WTC11 (cell line): ENCODE measurements at regions not wholly inside any gene's neighbourhood (a gene's known extent, or its start where the extent isn't known, plus 50 kb on each side); places are given as distances from the start of the nearest gene placed in this dataset.
"Not testable (repeated sequence)": the region's sequence is repeated elsewhere in the genome, so short reads cannot be mapped to it uniquely, and the experiment has no call there.

Source experiments
- ATAC-seq: fragments of 200-7000 bp; cut with Tn5 transposase; 2 replicates; pipeline ENCODE4 v1.10.0; 2021; ENCODE audit warnings: mild to moderate bottlenecking, moderate library complexity
- CTCF ChIA-PET: fragments of 300-600 bp; sonication (Branson Sonifier 250); formaldehyde crosslinking; loops from one replicate; lab custom pipeline; 2021; ENCODE audit warnings: antibody characterized with exemption; lab: Charles Lee
- POLR2A ChIA-PET: fragments of 350-600 bp; sonication (Branson Sonifier 250); formaldehyde crosslinking; loops from one replicate; lab custom pipeline; 2021; ENCODE audit warnings: antibody characterized with exemption; lab: Charles Lee
- DNase-seq: peaks from one replicate; pipeline ENCODE4 v3.0.0; 2021; ENCODE audit warnings: low spot score
- H3K27ac Mint-ChIP-seq: 2 replicates; pipeline ENCODE4 v1.8.0; 2021; ENCODE audit warnings: mixed read lengths
- H3K27me3 Mint-ChIP-seq: 2 replicates; pipeline ENCODE4 v1.8.0; 2021; ENCODE audit warnings: low read depth, mild to moderate bottlenecking, moderate library complexity, mixed read lengths
- H3K36me3 Mint-ChIP-seq: 2 replicates; pipeline ENCODE4 v1.8.0; 2021; ENCODE audit warnings: mixed read lengths
- H3K4me1 Mint-ChIP-seq: 2 replicates; pipeline ENCODE4 v1.8.0; 2022; ENCODE audit warnings: mixed read lengths
- H3K4me3 Mint-ChIP-seq: 2 replicates; pipeline ENCODE4 v1.8.0; 2021; ENCODE audit warnings: mild to moderate bottlenecking, moderate library complexity, mixed read lengths
- H3K9me3 Mint-ChIP-seq: 2 replicates; pipeline ENCODE4 v1.8.0; 2021; ENCODE audit warnings: mixed read lengths
- EMX1 ChIP-seq: fragments of 250-450 bp; sonication (Bioruptor Pico); IDR thresholded peaks from 2 replicates; pipeline ENCODE4 v1.8.0; 2021; ENCODE audit warnings: mild to moderate bottlenecking
- FOXK1 ChIP-seq: sonication (generic); formaldehyde crosslinking; IDR thresholded peaks from 2 replicates; pipeline ENCODE4 v1.8.0; 2022; ENCODE audit warnings: mild to moderate bottlenecking, moderate library complexity, missing genetic modification reagents
- FOXP1 ChIP-seq: sonication (generic); formaldehyde crosslinking; IDR thresholded peaks from 2 replicates; pipeline ENCODE4 v1.8.0; 2022; ENCODE audit warnings: missing genetic modification reagents, mild to moderate bottlenecking, moderate library complexity, borderline replicate concordance
- JAZF1 ChIP-seq: fragments of 250-450 bp; sonication (Bioruptor Pico); IDR thresholded peaks from 2 replicates; pipeline ENCODE4 v1.9.0; 2021; ENCODE audit warnings: moderate library complexity, mild to moderate bottlenecking, inconsistent platforms
- MXD4 ChIP-seq: fragments of 250-450 bp; sonication (Bioruptor Pico); IDR thresholded peaks from 2 replicates; pipeline ENCODE4 v1.8.0; 2021; ENCODE audit warnings: mild to moderate bottlenecking, moderate library complexity, borderline replicate concordance
- NFATC4 ChIP-seq: fragments of 250-450 bp; sonication (Bioruptor Pico); IDR thresholded peaks from 2 replicates; pipeline ENCODE4 v1.9.0; 2021; ENCODE audit warnings: mild to moderate bottlenecking
- NR2C2 ChIP-seq: sonication (generic); formaldehyde crosslinking; IDR thresholded peaks from 2 replicates; pipeline ENCODE4 v1.8.0; 2022; ENCODE audit warnings: mild to moderate bottlenecking, missing genetic modification reagents
- NR3C1 ChIP-seq: sonication (generic); formaldehyde crosslinking; conservative IDR thresholded peaks from 2 replicates; pipeline ENCODE4 v1.8.1; 2023; ENCODE audit warnings: low read depth, mild to moderate bottlenecking, missing genetic modification reagents
- TEAD4 ChIP-seq: sonication (generic); formaldehyde crosslinking; IDR thresholded peaks from 2 replicates; pipeline ENCODE4 v1.8.0; 2022; ENCODE audit warnings: mild to moderate bottlenecking, missing genetic modification reagents
- TP53 ChIP-seq: sonication (generic); formaldehyde crosslinking; IDR thresholded peaks from 2 replicates; pipeline ENCODE4 v1.8.1; 2023; ENCODE audit warnings: mild to moderate bottlenecking, missing genetic modification reagents
- TF ChIP-seq, protein P1 (sequence below): sonication (generic); formaldehyde crosslinking; IDR thresholded peaks from 2 replicates; pipeline ENCODE4 v1.8.0; 2023; ENCODE audit warnings: mild to moderate bottlenecking, missing genetic modification reagents
- TF ChIP-seq, protein P2 (sequence below): sonication (generic); formaldehyde crosslinking; IDR thresholded peaks from 2 replicates; pipeline ENCODE4 v1.8.1; 2022; ENCODE audit warnings: low read depth, missing genetic modification reagents, borderline replicate concordance
- TF ChIP-seq, protein P3 (sequence below): sonication (generic); formaldehyde crosslinking; IDR thresholded peaks from 2 replicates; pipeline ENCODE4 v1.8.0; 2022; ENCODE audit warnings: mild to moderate bottlenecking, missing genetic modification reagents
- TF ChIP-seq, protein P4 (sequence below): sonication (generic); formaldehyde crosslinking; IDR thresholded peaks from 2 replicates; pipeline ENCODE4 v1.8.1; 2022; ENCODE audit warnings: missing genetic modification reagents, borderline replicate concordance

DNA sequence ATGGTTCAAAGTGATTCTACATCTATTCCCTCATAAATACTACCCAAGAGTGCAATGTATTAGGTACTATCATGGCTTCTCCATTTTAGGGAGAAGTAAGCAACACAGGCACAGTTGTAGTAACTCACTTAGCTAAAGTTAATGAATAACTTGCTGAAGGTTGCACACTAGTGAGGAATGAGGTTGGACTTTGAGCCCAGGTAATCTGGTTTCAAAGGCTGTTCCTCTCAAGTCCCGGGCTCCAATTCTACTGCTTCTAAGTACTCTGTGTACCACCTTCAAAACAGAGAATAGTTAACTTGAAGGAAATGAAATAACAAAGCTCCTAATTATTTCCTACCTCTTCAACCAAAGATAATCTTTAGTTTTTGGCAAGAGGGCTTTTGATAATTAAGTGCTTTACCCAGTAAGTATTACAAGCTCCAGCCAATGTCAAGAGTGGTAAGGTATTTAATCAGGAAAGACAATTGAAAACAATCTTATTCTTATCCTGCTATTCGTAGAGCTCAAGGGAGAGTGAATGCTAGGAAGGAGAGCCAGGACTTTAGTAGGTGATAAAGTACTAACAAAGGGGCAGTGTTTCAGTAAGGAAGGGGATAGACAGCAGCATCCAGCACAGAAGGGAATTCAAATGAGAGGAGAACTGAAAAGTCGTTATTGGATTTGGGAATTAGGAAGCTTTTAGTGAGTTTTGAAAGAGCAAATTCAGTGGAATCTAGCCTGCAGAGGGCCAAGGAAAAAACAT lies 158.2 kb upstream of the PTPRZ1 start (continued):
- TF ChIP-seq NFATC4 (CRISPR knock-in tag) (no peak), EMX1 (CRISPR knock-in tag) (no peak)

DNA sequence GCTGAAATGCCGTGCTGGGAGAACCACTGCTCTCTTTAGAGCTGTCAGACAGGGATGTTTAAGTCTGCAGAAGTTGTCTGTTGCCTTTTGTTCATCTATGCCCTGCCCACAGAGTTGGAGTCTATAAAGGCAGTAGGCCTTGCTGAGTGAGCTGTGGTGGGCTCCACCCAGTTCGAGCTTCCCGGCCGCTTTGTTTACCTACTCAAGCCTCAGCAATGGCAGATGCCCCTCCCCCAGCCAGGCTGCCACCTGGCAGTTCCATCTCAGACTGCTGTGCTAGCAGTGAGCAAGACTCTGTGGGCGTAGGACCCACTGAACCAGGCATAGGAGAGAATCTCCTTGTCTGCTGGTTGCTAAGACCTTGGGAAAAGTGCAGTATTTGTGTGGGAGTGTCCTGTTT lies 160.0 kb upstream of the PTPRZ1 start:
- H3K27ac Mint-ChIP-seq, H3K36me3 Mint-ChIP-seq, H3K4me3 Mint-ChIP-seq, H3K27me3 Mint-ChIP-seq: not testable (repeated sequence)
- peaks cover 19% of the 10 kb centered on the region for H3K9me3 Mint-ChIP-seq
- CTCF ChIA-PET, result interaction anchor here (1.0 kb wide), 1 partner anchor 282 kb away, joined by 5 read pairs; no protein-coding TSS in a partner anchor
- peak; percentile 67; the same call in 1 of the 2 replicates for TF ChIP-seq FOXK1 (CRISPR knock-in tag)
- TF ChIP-seq, protein P1, sequence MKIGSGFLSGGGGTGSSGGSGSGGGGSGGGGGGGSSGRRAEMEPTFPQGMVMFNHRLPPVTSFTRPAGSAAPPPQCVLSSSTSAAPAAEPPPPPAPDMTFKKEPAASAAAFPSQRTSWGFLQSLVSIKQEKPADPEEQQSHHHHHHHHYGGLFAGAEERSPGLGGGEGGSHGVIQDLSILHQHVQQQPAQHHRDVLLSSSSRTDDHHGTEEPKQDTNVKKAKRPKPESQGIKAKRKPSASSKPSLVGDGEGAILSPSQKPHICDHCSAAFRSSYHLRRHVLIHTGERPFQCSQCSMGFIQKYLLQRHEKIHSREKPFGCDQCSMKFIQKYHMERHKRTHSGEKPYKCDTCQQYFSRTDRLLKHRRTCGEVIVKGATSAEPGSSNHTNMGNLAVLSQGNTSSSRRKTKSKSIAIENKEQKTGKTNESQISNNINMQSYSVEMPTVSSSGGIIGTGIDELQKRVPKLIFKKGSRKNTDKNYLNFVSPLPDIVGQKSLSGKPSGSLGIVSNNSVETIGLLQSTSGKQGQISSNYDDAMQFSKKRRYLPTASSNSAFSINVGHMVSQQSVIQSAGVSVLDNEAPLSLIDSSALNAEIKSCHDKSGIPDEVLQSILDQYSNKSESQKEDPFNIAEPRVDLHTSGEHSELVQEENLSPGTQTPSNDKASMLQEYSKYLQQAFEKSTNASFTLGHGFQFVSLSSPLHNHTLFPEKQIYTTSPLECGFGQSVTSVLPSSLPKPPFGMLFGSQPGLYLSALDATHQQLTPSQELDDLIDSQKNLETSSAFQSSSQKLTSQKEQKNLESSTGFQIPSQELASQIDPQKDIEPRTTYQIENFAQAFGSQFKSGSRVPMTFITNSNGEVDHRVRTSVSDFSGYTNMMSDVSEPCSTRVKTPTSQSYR (CRISPR knock-in tag), result peak; percentile 85; the same call in 1 of the 2 replicates
- POLR2A ChIA-PET, result interaction anchor here (1.4 kb wide), 1 partner anchor 316 kb away, joined by 4 read pairs; the partner anchor contains the start of gene FAM3C
- DNase-seq (peak; percentile 31), ATAC-seq (peak; percentile 70)
- peaks cover 15% of the 10 kb centered on the region for H3K4me1 Mint-ChIP-seq

DNA sequence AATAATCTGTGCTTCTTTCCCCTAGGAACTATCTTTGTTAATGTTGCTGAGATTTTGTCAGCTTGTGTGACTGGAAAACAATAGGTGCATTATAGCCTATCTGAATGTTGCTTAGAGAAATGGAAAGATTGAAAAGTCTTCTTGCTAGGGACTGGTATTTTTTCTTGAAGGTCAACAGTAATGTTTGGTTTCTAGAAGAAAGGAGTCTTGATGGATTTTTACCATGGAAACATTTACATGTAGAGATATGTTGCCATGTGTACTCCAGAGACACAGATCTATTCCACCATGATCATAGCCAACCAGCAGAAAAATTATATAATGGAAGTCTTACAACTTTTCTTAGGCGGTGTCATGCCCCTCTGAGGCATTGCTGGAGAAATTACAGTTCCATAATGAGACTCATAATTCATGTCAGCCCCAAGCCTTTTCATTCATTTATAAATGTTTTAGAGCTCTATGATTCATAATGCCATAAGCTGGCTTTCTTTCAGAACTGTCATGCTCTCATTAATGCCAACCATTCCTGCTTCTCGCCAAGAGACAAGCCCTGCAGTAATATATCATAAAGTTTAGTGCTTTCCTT lies 175.1 kb upstream of the PTPRZ1 start:
- DNase-seq (no peak), ATAC-seq (no peak)
- Mint-ChIP-seq H3K9me3 (no peaks in the 10 kb centered on the region), H3K4me1 (0 out of 2 replicates have a peak, but pooled peaks cover 4% of the 10 kb centered on the region), H3K27ac (no peak overlapping the region), H3K27me3 (no peaks in the 10 kb centered on the region), H3K36me3 (no peaks in the 10 kb centered on the region), H3K4me3 (no peak overlapping the region)
- POLR2A ChIA-PET, result no interaction called here
- CTCF ChIA-PET, result no interaction called here
- TF ChIP-seq, protein P2, sequence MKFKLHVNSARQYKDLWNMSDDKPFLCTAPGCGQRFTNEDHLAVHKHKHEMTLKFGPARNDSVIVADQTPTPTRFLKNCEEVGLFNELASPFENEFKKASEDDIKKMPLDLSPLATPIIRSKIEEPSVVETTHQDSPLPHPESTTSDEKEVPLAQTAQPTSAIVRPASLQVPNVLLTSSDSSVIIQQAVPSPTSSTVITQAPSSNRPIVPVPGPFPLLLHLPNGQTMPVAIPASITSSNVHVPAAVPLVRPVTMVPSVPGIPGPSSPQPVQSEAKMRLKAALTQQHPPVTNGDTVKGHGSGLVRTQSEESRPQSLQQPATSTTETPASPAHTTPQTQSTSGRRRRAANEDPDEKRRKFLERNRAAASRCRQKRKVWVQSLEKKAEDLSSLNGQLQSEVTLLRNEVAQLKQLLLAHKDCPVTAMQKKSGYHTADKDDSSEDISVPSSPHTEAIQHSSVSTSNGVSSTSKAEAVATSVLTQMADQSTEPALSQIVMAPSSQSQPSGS (CRISPR knock-in tag), result no peak
- TF ChIP-seq, protein P3, sequence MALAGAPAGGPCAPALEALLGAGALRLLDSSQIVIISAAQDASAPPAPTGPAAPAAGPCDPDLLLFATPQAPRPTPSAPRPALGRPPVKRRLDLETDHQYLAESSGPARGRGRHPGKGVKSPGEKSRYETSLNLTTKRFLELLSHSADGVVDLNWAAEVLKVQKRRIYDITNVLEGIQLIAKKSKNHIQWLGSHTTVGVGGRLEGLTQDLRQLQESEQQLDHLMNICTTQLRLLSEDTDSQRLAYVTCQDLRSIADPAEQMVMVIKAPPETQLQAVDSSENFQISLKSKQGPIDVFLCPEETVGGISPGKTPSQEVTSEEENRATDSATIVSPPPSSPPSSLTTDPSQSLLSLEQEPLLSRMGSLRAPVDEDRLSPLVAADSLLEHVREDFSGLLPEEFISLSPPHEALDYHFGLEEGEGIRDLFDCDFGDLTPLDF (CRISPR knock-in tag), result no peak
- TF ChIP-seq NR2C2 (CRISPR knock-in tag), result no peak
- TF ChIP-seq FOXP1, result no peak
- no peak for TF ChIP-seq NR3C1
- no peak for TF ChIP-seq TP53
- TF ChIP-seq JAZF1 (CRISPR knock-in tag), result no peak
- TF ChIP-seq TEAD4, result no peak
- no peak for TF ChIP-seq MXD4 (CRISPR knock-in tag)
- no peak for TF ChIP-seq EMX1 (CRISPR knock-in tag)
- TF ChIP-seq, protein P4, sequence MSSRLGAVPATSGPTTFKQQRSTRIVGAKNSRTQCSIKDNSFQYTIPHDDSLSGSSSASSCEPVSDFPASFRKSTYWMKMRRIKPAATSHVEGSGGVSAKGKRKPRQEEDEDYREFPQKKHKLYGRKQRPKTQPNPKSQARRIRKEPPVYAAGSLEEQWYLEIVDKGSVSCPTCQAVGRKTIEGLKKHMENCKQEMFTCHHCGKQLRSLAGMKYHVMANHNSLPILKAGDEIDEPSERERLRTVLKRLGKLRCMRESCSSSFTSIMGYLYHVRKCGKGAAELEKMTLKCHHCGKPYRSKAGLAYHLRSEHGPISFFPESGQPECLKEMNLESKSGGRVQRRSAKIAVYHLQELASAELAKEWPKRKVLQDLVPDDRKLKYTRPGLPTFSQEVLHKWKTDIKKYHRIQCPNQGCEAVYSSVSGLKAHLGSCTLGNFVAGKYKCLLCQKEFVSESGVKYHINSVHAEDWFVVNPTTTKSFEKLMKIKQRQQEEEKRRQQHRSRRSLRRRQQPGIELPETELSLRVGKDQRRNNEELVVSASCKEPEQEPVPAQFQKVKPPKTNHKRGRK (CRISPR knock-in tag), result no peak
